Hepatocyte (in vitro differentiated cells): ENCODE measurements at regions not wholly inside any gene's neighbourhood (a gene's known extent, or its start where the extent isn't known, plus 50 kb on each side); places are given as distances from the start of the nearest gene placed in this dataset.

Experiments
- CTCF ChIP-seq: fragments of 200-600 bp; sonication (generic); IDR thresholded peaks from 2 replicates; pipeline ENCODE4 v1.5.1; 2016; ENCODE audit warnings: antibody characterized with exemption, mild to moderate bottlenecking; ENCODE audit not compliant: poor library complexity
- EZH2 ChIP-seq: fragments of 200-600 bp; sonication (generic); IDR thresholded peaks from 2 replicates; pipeline ENCODE4 v1.6.1; 2016; ENCODE audit warnings: antibody characterized with exemption, mild to moderate bottlenecking, borderline replicate concordance

DNA sequence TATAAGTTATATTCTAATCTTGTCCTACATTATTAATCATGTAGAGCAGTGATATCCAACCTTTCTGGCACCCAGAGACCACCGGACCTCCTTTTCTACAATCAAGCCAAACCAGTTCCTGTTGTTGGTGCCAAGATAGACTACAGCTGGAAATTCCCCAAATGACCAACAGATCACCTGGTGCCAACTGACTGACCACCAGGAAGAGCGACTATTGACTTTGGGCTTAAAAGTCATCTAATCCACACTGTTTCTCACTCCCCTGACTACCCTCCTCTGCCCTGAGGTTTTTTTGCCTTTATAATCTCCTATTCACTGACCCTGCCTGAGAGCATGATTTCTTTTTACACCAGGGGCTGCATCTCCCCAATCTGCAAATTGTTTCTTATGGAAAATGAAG, 425.2 kb downstream of the TTLL7 start:
- TF ChIP-seq CTCF (no peak), EZH2 (no peak)
